PC-9 (cell line): ENCODE measurements at regions not wholly inside any gene's neighbourhood (a gene's known extent, or its start where the extent isn't known, plus 50 kb on each side); places are given as distances from the start of the nearest gene placed in this dataset.

Experiments used
- EZH2 ChIP-seq: fragments of 200-600 bp; sonication (generic); IDR thresholded peaks from 2 replicates; pipeline ENCODE4 v1.8.0; 2017; ENCODE audit warnings: antibody characterized with exemption, low read depth
- TF ChIP-seq, protein P1 (sequence below): fragments of 200-600 bp; sonication (generic); conservative IDR thresholded peaks from 2 replicates; pipeline ENCODE4 v1.6.1; 2017; ENCODE audit warnings: mixed run types, antibody characterized with exemption, mild to moderate bottlenecking, moderate library complexity

DNA sequence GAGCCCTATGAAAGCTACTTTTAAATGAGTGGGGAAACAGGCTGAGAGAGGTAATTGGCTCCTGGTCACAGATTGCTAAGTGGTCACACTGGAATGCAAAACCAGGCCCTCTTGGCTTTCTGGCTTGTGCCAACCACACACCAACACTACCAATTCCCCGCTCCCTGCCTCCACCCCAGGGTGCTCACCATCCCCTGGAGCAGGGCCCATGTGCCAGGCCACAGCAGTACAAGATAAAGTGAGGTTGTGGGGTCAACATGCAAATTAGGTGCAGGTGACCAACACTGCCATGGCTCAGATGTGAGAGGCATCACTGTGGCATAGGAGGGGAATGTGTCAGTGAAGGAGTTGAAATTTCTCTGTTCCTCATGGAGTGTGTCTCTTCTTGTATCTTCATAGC, 312.5 kb downstream of the MYCN start:
- TF ChIP-seq, protein P1, sequence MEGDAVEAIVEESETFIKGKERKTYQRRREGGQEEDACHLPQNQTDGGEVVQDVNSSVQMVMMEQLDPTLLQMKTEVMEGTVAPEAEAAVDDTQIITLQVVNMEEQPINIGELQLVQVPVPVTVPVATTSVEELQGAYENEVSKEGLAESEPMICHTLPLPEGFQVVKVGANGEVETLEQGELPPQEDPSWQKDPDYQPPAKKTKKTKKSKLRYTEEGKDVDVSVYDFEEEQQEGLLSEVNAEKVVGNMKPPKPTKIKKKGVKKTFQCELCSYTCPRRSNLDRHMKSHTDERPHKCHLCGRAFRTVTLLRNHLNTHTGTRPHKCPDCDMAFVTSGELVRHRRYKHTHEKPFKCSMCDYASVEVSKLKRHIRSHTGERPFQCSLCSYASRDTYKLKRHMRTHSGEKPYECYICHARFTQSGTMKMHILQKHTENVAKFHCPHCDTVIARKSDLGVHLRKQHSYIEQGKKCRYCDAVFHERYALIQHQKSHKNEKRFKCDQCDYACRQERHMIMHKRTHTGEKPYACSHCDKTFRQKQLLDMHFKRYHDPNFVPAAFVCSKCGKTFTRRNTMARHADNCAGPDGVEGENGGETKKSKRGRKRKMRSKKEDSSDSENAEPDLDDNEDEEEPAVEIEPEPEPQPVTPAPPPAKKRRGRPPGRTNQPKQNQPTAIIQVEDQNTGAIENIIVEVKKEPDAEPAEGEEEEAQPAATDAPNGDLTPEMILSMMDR, result no peak
- no peak for TF ChIP-seq EZH2
